HG03442 (cell line): ENCODE measurements at regions not wholly inside any gene's neighbourhood (a gene's known extent, or its start where the extent isn't known, plus 50 kb on each side); places are given as distances from the start of the nearest gene placed in this dataset.

Experiments used
- ATAC-seq: cut with Tn5 transposase; IDR thresholded peaks from one replicate; pipeline ENCODE4 v1.9.1; 2021; ENCODE audit warnings: mild to moderate bottlenecking, moderate library complexity; ENCODE audit not compliant: unreplicated experiment

DNA sequence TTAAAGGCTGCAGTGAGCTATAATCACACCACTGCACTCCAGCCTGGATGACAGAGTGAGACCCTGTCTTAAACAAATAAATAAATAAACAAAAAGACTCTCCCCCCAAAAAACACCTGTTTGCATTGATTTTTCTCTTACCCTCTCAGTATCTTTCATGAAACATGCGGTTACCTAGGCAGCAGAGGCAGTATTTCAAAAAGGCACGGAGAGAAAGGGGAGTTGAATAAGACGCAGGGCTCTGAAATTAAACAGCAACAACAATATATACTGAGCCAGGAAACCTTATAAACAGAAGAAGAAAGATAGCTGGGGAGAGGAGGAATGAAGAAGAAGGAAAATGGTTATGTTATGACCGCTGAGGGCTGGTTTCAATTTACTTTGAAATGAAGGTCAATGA, 277.6 kb downstream of the BTG1 start:
- ATAC-seq = no peak

DNA sequence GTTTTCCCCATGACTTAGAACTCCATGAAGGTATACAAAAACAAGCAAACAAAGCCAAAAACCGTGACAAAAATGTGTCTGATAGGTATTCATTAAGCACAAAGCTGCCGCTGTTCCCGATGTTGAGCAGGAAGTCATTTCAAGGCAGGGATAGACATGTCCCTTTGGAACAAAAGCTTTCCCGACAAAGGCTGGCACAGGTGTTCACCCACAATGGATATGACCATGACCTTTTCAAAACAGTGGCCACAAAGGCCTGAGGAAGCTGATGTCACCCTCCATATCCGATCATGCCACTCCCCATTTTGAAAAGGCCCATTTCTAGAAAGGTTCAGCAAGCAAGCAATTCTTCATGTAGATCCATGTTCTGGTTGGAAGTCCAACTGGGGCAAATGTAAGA, 279.1 kb downstream of the BTG1 start:
- no peak for ATAC-seq

DNA sequence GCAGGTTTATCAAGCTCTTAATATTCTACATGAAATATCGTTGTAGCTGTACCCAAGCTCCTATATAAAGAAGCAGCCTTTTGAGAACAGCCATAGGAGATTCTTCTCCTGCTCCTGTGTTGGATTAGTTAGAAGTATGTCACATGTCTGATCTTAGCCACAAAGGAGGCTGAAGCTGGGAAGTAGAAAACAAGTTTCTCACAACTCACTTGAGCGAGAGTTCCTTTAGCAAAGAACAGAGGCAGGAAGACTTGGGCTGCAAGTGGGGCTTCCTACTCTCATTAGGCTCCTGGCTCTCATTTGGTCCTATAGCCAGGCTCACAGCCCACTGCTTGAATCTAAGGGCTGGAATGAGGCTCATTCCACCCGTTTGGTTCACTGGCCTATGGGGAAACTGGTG, 281.9 kb downstream of the BTG1 start:
- no peak for ATAC-seq

DNA sequence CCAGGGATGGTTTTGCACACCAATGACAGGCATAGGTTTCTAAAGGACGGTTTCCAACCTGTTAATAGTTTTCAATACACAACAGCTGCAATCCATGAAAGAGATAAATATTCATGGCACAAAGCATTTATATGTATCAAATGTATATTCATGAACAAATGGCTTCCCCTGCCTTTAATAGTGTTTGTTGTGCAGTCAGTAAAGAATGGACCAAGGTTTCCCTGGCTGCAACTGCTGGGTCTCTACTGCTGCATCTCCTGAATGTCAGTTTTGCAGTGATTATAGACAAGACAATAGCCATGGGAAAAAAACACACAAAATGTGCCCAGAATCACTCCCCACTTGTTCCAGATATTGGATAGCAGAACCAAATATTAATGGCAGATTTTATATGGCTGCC, 284.1 kb downstream of the BTG1 start:
- ATAC-seq = no peak

DNA sequence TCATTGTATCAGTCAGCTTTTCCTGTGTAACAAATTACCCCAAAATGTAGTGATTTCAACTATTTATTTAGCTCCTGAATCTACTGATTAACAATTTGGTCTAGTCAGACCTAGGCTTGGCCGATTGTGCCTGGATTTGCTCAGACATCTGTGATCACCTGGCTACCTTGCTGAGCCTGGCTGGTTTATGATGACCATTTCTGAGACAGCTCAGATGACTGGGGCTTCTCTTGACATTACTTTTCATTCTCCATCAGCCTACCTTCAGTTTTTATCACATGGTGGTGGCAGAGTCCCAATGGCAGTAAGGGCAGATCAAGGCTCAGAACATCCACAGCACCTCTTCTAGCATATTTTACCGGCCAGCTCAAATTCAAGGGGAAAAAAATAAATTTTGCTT, 286.3 kb downstream of the BTG1 start:
- ATAC-seq = no peak

DNA sequence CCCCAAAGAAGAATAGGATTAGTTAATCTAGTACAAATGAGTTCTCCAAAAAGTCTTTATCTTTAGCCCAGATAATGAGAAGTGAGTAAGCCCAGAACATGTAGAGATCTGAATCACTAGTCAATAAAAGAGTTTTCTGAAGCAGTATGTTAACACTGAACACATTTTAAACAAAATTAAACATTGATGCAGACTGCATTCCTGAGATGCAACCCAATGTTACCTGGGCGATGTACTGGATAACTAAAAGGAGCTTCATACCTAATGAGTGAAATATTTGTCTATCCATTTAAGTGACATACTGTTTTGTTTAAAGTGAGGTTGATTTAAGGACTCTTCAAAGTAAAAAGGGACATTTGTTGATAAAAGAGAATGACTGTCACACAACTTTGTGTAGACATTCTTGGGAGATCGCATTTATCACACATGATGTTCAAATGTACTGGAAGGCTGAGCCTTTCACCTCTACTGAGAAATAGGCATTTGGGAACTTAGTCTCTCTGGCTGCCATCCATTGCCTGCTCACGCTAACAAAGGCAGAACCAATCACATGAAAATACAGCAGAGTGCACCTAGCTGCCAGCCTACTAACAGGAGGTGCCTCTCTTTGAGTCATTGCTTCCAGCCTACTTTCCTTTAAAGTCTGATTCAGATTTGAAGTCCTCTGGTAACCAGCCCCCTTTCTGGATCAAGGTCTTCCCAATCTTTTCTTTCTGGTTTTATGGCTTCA, 287.7 kb downstream of the BTG1 start:
- ATAC-seq = no peak

DNA sequence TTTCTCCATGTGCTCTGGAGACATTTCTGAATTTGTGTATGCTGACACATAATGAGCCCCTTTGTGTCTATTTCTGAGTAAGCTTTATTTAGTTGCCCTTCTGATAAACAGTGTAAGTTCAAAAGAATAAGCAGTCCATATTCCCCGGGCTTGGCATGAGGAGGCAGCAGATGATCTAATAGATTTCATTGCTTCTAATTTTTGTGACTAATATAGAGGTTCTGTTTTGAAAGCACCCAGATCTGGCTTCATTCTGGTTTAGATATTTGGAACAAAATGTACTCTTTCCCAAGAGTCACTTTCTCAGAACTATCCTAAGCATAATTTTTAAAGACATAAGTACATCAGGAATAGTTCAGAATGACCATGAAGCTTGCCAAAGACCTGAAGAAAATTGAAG, 290.9 kb downstream of the BTG1 start:
- peak; percentile 43 for ATAC-seq

DNA sequence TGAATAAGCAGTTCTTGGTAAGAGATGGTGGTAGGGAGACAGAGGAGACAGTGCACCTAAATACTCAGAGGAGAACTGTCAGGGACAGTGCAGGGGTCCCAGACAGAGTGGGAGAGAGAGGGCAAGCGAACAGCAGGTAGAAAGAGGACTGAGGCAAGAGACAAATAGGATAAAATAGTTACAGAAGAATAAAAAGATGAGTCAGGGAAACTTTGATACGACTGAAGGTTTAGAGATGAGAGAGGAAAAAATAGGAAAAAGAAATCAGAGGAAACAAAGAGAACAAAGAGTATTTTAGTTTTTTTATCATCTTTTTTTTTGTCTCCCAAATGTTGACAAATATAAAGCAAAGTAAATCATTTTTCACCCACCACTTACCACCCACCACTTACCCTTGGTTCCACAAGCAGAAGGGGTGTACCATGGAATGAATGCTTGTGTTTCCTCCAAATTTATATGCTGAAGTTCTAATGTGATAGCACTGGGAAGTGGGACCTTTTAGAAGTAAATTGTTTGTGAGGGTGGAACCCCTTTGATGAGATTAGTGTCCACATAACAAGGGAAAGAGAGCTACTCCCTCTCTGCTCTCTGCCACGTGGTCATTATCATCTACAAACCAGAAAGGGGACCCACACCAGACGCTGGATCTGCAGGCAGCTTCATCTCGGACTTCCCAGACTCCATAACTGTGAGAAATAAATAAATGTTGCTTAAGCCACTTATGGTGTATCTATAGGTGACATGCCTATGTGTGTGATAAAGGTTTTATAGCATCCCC, 292.1 kb downstream of the BTG1 start:
- ATAC-seq = no peak

DNA sequence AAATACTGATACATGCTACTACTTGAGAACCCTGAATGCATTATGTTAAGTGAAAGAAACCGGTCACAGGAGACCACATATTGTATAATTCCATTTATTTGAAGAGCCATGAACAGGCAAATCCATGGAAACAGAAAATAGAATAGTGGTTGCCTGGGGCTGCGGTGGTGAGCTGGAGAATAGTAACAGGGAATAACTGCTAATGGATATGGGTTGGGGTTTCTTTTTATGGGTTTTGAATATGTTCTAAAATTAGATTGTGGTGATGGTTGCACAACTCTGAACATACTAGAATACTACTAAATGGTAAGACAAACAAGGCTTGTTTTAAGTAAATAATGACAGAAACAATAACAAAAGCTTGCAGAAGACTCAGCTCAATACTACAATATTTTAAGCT, 293.0 kb downstream of the BTG1 start:
- ATAC-seq = no peak

DNA sequence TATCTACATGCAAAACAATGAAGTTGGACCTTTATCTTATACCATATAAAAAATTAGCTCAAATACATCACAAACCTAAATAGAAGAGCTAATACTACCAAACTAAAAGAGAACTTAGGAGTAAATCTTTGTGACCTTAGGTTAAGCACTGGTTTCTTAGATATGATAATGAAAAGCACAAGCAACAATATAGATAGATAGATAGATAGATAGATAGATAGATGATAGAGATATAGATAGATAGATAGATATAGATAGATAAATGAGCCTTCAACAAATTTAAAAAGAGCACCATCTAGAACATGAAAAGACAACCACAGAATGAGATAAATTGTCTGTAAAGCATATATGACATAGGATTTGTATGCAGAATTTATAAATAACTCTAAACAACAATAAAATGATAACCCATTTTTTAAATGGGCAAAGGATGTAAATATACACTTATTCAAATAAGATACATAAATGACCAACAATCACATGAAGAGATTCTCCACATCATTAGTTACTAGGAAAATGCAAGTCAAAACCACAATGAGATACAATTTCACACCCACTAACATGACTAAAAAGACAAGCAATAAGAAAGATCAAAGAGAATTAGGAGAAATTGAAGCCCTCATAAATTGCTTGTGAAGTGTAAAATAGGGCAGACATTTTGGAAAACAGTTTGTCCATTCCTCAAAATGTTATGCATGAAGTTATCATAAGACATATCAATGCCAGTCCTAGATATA, 293.7 kb downstream of the BTG1 start:
- no peak for ATAC-seq

DNA sequence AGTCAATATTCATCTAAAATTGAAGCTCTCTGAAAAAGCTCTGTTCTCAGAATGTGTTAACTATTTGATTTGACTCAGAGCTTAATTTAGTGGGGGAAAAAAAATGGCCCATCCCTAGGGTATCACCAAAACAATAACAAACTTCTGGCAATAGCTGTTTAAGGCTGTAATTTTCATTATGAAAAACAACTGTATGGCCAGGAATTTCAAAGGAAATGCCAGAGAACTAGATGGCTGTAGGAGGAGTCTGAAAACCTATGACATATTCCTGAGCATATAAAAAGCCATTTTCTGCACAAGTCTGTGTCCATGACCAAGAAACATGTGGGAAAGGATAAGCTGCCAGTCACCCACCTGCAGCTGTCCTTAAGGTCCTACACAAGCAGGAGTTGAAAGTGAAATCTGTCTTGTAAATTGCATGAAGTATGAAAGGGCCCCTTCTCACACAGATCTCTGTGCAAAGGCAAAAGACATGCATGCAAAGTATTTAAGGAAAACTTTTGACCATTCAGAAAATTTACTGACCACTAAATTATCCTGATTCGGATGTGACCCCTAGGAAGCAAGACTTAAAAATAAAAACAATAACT, 299.1 kb downstream of the BTG1 start:
- no peak for ATAC-seq

DNA sequence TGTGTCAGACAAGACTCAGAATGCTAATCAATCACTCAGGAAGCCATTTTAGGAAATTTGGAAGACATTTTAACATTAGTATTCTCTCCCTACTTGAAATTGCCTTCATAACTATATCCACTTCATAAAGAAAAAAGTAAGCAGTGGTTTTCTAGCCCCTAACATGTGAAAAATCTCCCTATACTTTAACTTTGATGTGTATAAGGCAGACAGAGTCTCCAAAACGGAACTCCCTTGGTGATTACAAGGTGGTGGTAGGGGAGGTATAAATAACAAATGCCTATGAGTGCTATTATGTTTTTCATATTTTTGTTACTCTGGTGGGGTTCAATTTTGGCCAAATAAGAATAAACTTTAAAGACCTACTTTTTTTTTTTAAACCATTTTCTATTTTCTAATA, 300.3 kb downstream of the BTG1 start:
- ATAC-seq = no peak

DNA sequence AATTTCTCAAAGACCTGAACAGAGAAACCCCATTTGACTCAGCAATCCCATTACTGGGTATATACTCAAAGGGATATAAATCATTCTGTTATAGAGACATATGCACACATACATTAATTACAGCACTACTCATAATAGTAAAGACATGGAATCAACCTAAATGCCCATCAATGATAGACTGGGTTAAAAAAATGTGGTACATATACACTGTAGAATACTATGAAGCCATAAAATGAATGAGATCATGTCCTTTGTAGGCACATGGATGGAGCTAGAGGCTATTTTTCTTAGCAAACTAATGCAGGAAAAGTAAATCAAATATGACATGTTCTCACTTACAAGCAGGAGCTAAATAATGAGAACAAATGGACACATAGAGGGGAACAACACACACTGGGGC, 303.8 kb downstream of the BTG1 start:
- ATAC-seq = no peak

DNA sequence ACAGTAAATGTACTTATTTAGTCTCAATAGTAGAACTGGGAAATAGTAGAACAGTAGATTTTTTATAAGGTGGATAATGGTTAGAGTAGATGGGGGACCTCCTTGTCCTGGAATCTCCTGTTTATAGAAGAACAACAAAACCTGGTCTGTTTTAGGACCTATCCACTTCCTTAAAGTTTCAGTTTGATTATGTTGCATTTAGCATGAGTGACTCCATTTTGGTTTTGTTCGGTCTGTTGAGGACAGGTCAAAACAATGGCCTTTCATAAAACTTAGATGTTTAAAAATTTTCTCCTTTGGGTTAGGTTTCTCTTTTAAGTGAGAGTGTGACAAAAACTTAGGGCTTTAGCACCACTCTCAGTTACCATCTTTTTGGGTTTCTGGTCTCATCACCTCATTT, 308.9 kb downstream of the BTG1 start:
- ATAC-seq = no peak

DNA sequence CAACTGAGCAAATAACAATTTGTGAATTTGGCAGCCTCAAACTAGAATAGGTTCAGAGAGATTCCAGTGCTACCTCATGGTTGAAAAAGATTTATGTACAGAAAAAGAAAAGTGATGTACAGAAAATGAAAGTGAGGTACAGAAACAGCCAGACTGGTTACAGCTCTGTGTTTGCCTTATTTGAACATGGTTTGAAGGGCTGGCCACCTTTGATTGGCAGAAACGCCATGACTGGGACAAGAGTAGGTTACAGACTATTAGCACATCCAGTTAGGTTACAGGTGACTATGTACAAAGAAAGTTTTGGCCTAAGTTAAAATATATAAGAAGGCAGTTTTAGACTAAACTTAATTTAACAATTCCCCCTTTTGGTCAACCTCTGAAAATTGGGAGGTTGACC, 309.4 kb downstream of the BTG1 start:
- ATAC-seq = no peak

DNA sequence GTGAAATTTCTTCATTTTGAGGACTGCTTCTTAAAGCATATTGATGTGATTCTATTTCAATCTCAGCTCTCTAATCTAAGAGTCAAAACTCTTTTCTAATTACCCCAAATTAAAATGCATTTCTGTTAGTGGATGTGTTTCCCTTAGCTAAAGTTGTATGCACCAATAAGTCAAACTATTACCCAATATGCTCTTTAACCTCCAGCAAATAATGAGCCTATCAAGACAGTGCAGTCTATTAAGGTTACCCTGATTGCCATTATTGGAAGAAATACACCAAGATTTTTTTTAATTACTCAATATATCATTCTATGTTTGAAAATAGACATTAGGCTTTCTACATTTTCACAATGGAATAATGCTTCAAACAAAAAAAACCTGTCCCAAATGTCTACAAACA, 310.0 kb downstream of the BTG1 start:
- ATAC-seq = no peak

DNA sequence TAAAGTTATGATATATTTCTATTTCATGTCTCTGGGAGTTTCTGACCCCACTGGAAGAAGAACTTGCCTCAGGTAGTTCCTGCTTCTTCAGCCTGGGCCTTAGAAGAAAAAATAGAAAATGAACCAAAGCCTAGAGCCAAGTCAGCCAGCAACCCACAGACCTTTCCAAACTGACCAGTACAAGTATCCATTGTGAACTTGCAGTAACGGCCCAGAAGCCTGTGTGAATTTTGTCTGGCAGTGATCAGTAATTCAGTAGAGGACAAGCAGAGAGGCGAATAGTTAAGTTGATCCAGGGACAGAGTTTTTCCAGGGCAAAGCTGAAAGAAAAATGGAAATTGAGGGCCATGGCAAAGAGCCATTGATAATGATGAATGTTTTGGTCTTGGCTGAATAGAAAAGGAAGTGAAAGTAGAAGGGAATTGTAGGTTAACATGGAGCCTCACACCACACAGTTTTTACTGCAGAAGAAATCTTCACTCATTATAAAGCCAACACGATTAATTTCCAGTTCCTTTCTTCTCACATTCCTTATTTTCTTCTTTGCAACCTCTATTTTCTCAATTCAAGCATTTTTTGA, 311.8 kb downstream of the BTG1 start:
- ATAC-seq = peak; percentile 47

DNA sequence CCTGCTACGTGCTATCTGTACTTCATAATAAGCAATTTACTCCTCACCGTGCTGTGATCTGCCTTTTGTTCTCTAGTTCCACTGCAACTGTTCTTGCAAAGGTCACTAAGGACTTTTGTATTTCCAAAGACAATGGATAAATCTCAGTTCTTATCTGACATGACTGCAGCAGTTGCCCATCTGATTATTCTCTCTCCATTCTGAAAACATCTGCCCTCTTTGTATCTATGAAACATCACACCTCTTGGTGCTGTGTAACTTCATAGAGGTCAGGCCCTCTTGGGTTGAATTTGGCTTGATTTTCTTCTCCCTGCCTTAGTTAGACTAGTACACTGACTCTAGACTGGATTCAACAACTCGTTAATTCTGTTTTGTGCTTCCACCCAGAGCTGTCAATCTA, 319.6 kb downstream of the BTG1 start:
- ATAC-seq = no peak

DNA sequence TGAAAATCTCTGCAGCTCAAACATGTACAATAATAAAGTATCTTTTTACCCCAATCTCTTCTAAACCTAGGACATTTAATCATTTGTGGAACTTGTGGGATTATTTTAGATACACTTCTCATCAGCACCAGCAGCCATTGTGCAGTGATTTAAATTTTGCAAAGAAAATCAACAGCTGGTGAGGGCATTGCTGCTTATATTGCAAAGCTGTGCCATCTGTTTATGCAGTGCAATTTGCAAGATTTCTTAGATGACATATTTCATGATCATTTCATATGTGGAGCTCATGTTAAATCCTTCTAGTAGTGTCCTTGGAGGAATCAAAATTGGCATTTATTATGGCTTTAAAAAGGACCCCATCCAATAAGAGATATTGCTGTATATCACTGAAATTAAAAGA, 320.7 kb downstream of the BTG1 start:
- ATAC-seq = no peak

DNA sequence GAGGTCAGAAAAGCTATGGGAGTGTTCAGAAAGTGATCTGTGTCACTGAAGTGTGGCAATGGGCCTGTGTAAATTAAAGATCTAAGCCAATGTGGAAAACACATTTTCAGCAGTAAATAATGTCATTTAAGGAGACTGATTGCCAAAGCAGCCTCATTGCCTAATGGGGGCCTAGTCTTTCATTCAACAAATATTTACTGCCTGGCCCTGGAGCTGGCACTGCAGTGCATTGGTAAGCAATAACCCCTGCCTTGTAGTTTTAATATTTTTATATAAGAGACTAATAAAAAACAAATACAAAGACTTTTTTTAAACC, 326.6 kb downstream of the BTG1 start:
- ATAC-seq = no peak
